HG03175 (cell line): ENCODE measurements at regions not wholly inside any gene's neighbourhood (a gene's known extent, or its start where the extent isn't known, plus 50 kb on each side); places are given as distances from the start of the nearest gene placed in this dataset.

Experiments
- ATAC-seq: cut with Tn5 transposase; IDR thresholded peaks from one replicate; pipeline ENCODE4 v1.9.1; 2021; ENCODE audit warnings: mild to moderate bottlenecking, moderate library complexity; ENCODE audit not compliant: unreplicated experiment

DNA sequence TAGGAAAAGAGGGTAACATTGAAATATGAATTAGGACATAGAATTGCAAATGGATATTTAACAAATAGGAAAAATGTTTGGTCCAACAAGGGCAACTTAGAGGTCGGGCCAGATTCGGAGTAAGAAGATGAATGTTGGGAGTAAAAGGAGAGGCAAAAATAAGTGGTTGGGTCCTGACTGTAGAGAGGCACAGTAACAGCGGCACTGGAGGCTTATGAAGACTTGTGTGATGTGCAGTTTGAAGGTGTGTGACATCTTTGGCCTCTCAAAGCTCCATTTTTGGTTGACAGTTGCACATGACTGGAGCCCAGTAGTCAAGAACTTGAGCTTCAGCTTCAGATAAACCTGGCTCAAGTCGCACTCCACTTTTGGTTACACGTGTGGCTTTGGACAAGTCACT, 109.9 kb upstream of the PAXBP1 start:
- ATAC-seq = no peak

- ATAC-seq = no peak
These were observed 112.5 kb upstream of the PAXBP1 start for GRCh38 chr21:32884062-32884461.

DNA sequence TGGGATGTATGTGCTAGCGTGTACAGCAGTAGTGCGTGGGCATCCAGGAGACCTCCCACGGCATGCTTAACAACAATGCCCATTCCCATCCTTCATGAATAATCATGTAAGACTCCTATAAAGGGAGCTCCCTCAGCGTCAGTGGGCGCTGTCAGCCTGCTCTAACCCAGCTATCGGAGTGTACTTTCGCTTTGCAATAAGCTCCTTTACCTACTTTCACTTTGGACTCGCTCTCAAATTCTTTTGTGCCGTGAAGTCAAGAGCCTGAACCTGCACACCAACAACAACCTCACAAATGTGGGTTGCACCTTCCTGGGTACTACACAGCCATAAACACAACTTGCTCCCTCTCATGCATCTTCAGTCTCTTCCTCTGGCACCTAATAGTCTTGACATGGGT, 114.8 kb upstream of the PAXBP1 start:
- no peak for ATAC-seq

DNA sequence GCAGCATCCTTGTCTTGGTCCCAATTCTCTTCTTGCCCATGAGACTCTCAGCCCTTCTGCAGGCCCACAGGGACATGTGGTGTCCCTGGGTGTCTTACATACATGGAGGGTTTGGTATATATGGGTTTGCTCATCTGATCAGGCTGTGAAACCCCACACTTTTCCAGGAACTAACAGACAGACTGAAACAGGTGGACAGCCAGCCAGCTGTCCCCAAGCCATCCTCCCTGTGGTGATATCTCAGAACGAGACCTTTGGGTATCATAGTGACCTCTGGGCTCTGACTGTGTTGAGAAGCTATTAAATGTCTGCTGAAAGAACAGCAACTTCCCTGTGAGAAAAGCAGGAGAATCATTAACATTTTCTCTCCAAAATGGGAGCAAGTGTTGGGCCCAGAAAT, 115.5 kb upstream of the PAXBP1 start:
- ATAC-seq = no peak

GRCh38 chr21:32888971-32889370, 117.4 kb upstream of the PAXBP1 start:
- no peak for ATAC-seq

DNA sequence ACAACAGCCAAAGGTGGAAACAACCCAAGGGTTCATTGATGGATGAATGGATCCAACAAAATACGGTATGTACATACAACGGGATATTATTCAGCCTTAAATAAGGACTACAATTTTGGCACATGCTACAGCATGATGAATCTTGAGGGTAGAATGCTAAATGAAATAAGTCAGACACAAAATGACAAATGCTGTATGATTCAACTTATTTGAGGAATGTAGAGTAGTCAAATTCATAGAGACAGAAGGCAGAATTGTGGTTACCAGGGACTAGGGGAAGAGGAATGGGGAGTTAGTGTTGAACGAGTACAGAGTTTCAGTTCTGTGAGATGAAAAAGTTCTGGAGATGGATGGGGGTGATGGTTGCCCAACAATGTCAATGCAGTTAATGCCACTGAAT, 118.0 kb upstream of the PAXBP1 start:
- no peak for ATAC-seq

DNA sequence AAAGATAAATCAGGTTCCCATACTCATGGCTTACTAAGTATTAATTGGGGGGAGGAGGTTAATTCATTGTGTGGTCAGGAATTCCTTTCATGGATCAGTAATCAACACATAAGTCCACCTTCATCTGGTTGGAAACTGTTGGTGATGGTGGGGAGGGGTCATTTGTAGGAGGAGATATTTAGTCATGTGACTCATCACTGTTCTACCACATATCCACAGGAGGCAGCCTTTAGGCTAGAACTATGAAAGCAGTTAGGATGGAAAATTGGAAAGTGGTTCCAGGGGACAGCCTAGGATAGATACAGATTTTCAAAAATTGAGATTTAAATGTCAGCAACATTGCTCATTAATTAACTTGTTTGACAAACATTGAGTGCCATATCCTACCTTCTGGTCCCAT, 122.8 kb upstream of the PAXBP1 start:
- ATAC-seq = no peak

GRCh38 chr21:32900814-32901213, 124.9 kb upstream of the OLIG2 start:
- no peak for ATAC-seq

- no peak for ATAC-seq
These were observed 118.2 kb upstream of the OLIG2 start for GRCh38 chr21:32907521-32907920.

DNA sequence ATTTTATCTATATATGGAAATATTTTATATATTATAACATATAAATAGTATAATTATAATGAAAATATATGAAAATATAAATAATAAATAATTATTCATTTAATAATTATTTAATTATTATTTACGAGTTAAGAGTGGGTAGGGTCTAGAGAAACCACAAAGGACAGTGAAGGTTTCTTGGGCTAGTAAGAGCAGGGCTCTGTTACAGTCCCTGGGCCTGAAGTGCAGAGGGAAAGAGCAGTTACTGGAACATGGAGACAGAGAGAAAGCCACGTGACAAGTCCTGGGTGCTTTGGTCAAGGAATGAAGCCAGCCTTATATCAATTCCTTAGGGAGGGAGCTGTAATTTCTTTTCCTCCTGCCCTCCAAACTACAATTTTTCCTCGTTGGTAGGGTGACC, 117.2 kb upstream of the OLIG2 start:
- no peak for ATAC-seq

DNA sequence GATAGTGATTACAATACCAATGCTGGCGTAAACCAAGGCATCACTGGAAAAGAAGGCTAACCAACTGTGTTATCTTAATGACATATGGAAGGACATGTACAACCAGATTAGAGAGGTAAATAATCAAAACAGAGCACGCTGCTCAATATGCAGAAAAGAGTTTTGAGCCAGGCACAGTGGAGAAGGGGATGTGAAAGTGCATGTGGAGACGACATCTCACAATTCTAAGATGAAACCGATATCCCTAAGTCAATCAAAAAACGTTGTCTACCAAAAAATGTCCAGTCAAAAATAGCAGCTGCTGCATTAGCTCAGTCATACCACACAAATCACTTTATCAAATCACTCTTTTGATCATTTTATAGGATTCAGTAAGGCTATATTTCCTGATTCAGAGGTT, 116.3 kb upstream of the OLIG2 start:
- no peak for ATAC-seq

DNA sequence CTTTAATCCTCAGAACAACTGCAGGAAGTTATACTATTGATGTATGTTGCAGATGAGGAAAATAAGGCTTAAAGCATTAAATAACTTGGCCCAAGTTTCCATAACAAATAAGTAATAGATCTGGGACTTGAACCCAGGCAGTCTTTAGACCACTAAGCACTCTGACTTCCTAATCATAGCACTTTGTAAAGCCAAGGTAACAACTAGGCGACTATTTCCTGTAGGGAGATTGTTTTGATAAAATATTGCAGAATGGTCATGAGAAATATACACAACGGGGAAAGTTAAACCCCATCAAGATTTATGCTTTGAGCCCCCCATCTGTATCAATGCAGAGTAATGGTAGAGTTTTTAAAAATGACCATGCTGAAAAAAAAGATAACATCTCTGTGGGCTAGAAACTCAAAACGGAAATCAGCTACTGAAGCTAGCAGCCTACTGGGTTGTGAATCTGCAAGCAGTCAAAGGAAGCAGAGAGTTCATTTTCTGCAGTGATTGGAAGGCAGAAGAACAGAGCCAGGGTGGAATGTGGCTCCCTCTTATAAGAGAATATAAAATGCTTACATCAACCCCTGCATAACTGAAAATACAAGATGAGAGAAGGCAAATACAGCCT, 111.2 kb upstream of the OLIG2 start:
- no peak for ATAC-seq

DNA sequence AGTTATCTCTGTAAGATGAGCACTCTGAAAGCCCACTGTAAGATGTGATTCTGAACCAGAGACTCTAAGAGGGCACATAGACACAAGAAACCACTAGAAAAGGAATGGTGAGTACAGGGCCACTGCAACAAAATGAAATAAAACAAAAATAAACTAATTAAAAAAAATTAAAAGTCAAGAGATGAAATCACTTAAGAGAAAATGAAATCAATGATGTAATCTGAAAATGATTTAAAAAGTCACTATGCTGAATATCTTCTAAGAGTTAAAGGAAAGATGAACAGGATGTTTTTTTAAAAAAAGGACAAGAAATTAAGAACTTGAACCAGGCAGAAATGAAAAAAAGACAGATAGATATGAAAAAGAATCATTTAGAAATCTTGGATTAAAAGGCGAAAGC, 110.6 kb upstream of the OLIG2 start:
- no peak for ATAC-seq

- ATAC-seq = no peak
These were observed 109.6 kb upstream of the OLIG2 start for GRCh38 chr21:32916088-32916487.

- no peak for ATAC-seq
These were observed 109.1 kb upstream of the OLIG2 start for GRCh38 chr21:32916522-32917099.

DNA sequence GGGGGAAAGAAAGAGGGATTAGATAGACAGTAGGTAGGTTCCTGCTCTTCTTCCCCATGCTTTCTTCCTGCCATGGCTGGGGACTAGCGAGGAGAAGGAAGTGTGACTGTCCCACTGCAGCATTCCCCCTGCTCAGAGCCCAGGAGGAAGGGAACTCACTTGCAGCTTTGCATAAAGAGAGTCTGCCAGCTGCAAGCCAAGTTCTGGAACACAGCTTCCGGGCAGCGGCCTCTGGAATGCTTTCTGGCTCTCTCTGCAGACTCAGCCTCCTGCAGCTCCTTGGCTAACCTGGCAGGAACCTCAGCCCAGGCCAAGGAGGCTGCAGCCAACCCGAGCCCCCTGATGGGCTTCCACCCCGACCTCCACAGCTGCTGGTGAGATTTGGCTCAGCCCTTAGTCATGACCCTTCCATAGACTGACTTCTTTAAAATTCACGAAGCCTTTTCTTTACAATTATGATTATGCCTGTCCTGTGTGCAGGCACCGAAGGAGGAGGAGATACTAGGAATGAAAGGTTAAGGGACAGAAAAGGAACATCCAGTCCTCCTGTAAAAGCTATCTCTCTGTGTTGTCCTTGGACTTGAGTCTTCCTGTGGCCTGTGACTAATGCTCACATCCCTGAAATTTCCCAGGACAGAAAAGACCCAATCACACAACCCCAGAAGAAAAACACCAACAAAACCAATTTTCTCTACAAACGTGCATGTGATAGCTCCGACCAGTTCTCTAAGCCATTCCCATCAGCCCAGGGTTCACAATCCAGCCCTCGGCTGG, 108.2 kb upstream of the OLIG2 start:
- no peak for ATAC-seq

GRCh38 chr21:32918478-32919120, 107.1 kb upstream of the OLIG2 start:
- no peak for ATAC-seq

DNA sequence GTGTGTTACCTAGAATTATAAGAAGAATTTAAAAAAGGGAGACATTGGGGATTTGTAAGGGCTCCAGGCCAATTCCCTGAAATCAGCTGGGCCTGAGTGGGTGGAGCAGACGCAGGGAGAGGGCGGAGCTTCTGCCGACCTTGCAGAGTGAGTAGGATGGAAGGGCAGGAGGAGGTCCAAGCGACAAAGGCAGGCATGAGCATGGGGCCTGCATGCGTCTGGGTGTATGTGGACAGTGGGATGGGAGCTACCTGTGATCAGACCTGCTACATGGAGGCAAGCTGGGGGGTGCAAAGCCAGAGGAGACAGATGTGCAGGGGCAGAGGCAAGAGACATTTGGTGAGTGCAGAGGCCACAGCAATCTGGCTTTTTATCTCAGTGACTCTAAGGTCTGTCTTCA, 105.3 kb upstream of the OLIG2 start:
- ATAC-seq = no peak

GRCh38 chr21:32921632-32922230, 104.0 kb upstream of the OLIG2 start:
- ATAC-seq = no peak

DNA sequence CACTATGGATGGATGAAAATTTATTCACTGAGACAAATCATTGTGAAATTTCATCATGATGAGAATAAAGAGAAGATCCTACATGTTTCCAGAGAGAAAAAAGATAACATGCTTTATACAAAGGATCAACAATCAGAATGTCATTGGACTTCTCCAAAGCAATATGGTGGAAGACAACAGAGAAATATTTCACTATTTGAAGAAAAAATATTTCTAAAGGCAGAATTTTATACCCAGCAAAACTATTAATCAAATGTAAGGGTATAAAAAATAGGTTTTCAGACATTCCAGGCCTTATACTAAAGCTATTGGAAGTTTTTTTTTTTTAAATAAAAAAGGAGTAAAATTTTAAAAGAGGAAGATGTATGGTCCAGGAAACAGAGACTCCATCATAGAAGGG, 100.6 kb upstream of the OLIG2 start:
- ATAC-seq = no peak

GRCh38 chr21:32929633-32930038, 96.1 kb upstream of the OLIG2 start:
- no peak for ATAC-seq

DNA sequence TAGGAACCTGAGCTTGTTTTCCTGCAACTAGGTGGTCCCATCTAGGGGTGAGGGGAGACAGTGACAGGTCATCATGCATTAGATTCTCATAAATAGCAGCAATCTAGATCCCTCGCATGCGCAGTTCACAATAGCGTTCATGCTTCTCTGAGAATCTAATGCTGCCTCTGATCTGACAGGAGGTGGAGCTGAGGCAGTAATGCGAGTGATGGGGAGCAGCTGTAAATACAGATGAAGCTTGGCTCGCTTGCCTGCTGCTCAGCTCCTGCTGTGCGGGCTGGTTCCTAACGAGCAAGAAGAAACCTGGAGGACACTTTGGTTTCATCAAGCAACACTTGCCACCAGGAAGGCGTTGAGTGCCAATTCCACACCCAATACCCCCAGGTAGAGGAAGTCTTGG, 95.1 kb upstream of the OLIG2 start:
- no peak for ATAC-seq
